ENCODE measurements at regions not wholly inside any gene's neighbourhood (a gene's known extent, or its start where the extent isn't known, plus 50 kb on each side); places are given as distances from the start of the nearest gene placed in this dataset.

DNA sequence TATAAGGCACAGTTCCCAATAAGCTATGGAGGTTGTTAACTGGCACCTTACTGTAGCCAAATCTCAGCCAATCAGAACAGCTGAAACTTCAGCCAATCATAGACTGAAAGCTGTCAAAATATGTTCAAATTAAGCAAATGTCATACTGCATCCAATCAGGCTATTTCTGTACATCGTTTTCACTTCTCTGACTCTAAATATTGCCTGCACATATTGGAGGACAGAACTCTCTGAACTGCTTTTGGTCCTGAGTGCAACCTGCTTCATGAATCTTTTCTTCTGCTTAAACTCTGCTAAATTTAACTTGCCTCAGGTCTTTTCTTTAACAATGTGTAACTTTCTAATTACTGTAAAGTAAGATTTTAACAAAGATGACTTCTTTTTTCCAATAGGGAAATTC lies 1198.9 kb upstream of the PCDH7 start:
- DNase-seq (no peak), ATAC-seq (no peak)
- H3K4me3 Mint-ChIP-seq: no peak overlapping the region
- no peaks in the 10 kb centered on the region for H3K27me3 Mint-ChIP-seq
- no peaks in the 10 kb centered on the region for H3K36me3 Mint-ChIP-seq (ENCODE audit: low read depth)
- H3K27ac Mint-ChIP-seq: no peak overlapping the region
- peaks cover 16% of the 10 kb centered on the region for H3K9me3 Mint-ChIP-seq
- no peaks in the 10 kb centered on the region for H3K4me1 Mint-ChIP-seq

DNA sequence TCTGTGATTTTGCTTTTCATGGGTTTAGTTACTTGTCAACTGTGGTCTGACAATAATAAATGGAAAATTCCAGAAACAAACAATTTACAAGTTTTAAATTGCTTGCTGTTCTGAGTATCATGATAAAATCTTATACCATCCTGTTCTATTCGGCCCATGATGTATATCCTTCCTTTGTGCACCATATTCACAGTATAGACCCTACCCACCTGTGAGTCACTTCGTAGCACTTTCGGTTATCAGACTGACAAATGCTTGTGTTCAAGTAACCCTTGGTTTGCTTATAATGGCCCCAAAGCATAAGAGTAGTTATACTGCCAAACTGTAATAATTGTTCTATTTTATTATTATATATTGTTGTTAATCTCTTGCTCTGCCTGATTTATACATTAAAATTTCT lies 1183.4 kb upstream of the PCDH7 start:
- ATAC-seq (no peak), DNase-seq (no peak)
- H3K27ac Mint-ChIP-seq: no peak overlapping the region
- H3K9me3 Mint-ChIP-seq: peaks cover 8% of the 10 kb centered on the region
- H3K36me3 Mint-ChIP-seq (ENCODE audit: low read depth): no peaks in the 10 kb centered on the region
- H3K4me1 Mint-ChIP-seq: no peaks in the 10 kb centered on the region
- H3K4me3 Mint-ChIP-seq: no peak overlapping the region
- H3K27me3 Mint-ChIP-seq: no peaks in the 10 kb centered on the region

DNA sequence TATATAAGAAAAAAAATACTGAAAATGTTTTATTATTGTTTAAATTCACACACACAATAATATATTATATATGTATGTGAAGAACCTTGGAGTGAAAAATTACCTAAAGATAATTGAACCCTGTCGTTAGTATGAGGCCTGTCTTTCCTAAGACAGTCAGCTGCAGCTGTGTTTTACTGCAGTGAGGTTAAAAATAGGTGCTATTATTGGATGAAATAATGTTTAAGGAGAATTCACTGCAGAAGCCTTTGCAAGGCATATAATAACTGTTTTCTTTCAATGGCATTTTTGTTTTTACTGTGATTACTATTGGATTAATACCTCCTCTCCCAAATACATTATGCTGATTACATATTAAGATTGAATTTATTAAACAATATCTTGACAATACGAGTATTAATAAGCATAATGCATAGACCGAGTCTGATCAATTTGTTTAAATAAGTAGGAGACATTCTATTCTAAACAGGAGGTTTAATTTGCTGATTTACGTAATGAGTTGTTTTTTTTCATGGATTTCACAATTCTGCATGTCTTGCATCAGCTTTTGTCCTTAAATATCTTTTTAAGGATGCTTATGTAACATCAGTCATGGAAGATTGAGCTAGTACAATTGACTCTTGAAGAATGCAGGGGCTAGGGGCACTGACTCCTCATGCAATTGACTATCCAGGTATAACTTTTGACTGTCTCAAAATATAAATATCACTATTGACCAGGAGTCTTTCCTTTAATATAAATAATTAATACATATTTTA lies 1181.1 kb upstream of the PCDH7 start:
- H3K4me1 Mint-ChIP-seq: no peaks in the 10 kb centered on the region
- no peaks in the 10 kb centered on the region for H3K36me3 Mint-ChIP-seq (ENCODE audit: low read depth)
- H3K27me3 Mint-ChIP-seq: no peaks in the 10 kb centered on the region
- ATAC-seq: no peak
- H3K4me3 Mint-ChIP-seq: no peak overlapping the region
- H3K27ac Mint-ChIP-seq: no peak overlapping the region
- no peak for DNase-seq
- peaks cover 3% of the 10 kb centered on the region for H3K9me3 Mint-ChIP-seq

GRCh38 chr4:29540439-29541102 lies 1179.6 kb upstream of the PCDH7 start:
- Mint-ChIP-seq H3K4me1 (no peaks in the 10 kb centered on the region), H3K27me3 (no peaks in the 10 kb centered on the region), H3K9me3 (no peaks in the 10 kb centered on the region), H3K27ac (no peak overlapping the region), H3K4me3 (no peak overlapping the region), H3K36me3 (ENCODE audit: low read depth) (no peaks in the 10 kb centered on the region)
- DNase-seq: no peak
- no peak for ATAC-seq

DNA sequence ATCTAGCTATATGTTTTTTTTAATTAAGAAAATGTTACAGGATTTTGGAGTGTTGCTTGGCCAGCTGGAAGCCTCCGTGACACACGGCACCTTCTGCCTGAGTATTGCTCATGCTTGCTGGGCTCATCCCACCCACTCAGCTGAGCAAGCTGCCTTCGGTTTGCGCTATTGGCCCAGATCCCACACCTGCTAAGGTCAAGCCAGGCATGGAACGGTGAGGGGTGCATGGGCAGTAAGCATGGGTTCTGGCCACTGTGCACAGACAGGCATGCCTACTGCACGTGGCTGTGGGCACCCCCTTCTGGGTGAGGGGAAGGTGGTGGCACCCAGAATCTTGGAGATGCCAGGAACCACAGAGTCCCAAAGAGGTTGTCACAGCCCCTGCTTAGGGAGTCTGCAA lies 1178.4 kb upstream of the PCDH7 start:
- Mint-ChIP-seq H3K9me3 (no peaks in the 10 kb centered on the region), H3K4me1 (no peaks in the 10 kb centered on the region), H3K4me3 (no peak overlapping the region), H3K27ac (no peak overlapping the region), H3K36me3 (ENCODE audit: low read depth) (no peaks in the 10 kb centered on the region), H3K27me3 (no peaks in the 10 kb centered on the region)
- no peak for DNase-seq
- no peak for ATAC-seq

DNA sequence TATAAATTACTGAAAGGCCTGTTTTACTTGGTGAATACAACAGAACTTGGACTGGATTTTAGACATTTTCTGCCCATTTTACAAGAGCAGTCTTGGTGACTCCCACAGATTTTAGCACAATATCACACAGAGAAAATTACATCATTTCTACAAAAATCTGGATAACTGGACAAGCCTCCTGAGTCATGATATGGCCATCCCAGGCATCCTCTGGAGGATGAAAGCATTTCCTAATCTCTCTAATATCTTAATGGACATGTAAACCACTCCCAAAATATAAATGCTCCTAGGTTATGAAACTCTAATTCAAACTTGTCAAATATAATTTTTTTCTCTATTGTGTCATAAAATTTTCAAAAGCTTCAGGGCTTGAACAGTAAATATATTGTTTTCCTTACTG lies 1170.8 kb upstream of the PCDH7 start:
- no peak overlapping the region for H3K27ac Mint-ChIP-seq
- H3K27me3 Mint-ChIP-seq: no peaks in the 10 kb centered on the region
- no peaks in the 10 kb centered on the region for H3K36me3 Mint-ChIP-seq (ENCODE audit: low read depth)
- H3K4me1 Mint-ChIP-seq: no peaks in the 10 kb centered on the region
- peaks cover 13% of the 10 kb centered on the region for H3K9me3 Mint-ChIP-seq
- DNase-seq: no peak
- H3K4me3 Mint-ChIP-seq: no peak overlapping the region
- ATAC-seq: no peak

- Mint-ChIP-seq H3K36me3 (ENCODE audit: low read depth) (no peaks in the 10 kb centered on the region), H3K4me1 (no peaks in the 10 kb centered on the region), H3K9me3 (peaks cover 21% of the 10 kb centered on the region), H3K27me3 (no peaks in the 10 kb centered on the region), H3K27ac (no peak overlapping the region), H3K4me3 (no peak overlapping the region)
- DNase-seq (no peak), ATAC-seq (no peak)
These were observed 1168.3 kb upstream of the PCDH7 start for GRCh38 chr4:29551821-29552220.

DNA sequence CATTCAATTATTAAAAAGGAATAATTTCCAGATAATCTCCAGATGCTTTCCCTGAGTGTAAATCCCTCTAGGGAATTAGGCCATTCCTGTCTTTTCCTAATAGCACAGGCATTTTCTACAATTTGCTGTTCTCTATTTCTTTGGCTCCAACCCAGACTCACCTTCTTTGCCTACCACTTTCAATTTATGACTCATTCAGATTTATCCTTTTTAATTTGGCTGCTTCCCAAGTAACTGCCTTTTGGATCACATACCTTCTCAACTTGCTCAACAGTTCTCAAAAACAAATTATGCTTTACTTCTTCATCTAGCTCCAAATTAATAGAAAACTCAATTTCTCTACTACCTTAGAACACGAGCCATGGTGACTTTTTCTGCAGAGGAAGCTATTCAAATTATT lies 1166.3 kb upstream of the PCDH7 start:
- no peak for ATAC-seq
- DNase-seq: no peak
- Mint-ChIP-seq H3K4me1 (no peaks in the 10 kb centered on the region), H3K27me3 (no peaks in the 10 kb centered on the region), H3K4me3 (no peak overlapping the region), H3K36me3 (ENCODE audit: low read depth) (no peaks in the 10 kb centered on the region), H3K9me3 (peaks cover 23% of the 10 kb centered on the region), H3K27ac (no peak overlapping the region)

- no peak for ATAC-seq
These were observed 1161.4 kb upstream of the PCDH7 start for GRCh38 chr4:29558789-29559188.

DNA sequence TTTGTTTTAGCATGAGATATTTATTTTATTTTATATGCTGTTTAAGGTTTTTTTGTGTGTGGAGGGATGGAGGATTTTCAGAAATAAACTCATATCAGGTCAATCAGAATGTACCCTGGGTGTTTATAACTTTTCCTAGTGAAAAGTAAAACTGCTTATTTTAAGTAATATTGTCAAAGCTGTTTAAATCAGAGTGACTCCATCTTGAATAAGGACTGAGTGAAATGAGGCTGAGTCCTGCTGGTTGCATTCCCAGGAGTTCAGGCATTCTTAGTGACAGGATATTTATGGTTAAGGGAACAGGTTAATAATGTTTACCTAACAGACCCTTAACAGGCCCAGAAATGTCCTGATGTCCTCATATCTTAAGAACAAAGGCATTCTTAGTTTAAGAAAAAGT lies 1160.9 kb upstream of the PCDH7 start:
- H3K4me1 Mint-ChIP-seq: no peaks in the 10 kb centered on the region

More at GRCh38 chr4:29558789-29559188, 1161.4 kb upstream of the PCDH7 start:
- Mint-ChIP-seq H3K4me1 (no peaks in the 10 kb centered on the region), H3K27ac (no peak overlapping the region), H3K9me3 (peaks cover 23% of the 10 kb centered on the region), H3K4me3 (no peak overlapping the region), H3K27me3 (no peaks in the 10 kb centered on the region), H3K36me3 (ENCODE audit: low read depth) (no peaks in the 10 kb centered on the region)
- no peak for DNase-seq

GRCh38 chr4:29560452-29560851 lies 1159.7 kb upstream of the PCDH7 start:
- no peaks in the 10 kb centered on the region for H3K27me3 Mint-ChIP-seq
- no peak overlapping the region for H3K27ac Mint-ChIP-seq
- H3K36me3 Mint-ChIP-seq (ENCODE audit: low read depth): no peaks in the 10 kb centered on the region
- no peaks in the 10 kb centered on the region for H3K4me1 Mint-ChIP-seq
- peaks cover 17% of the 10 kb centered on the region for H3K9me3 Mint-ChIP-seq
- DNase-seq (no peak), ATAC-seq (no peak)
- H3K4me3 Mint-ChIP-seq: no peak overlapping the region

More for the DNA sequence above, 1160.9 kb upstream of the PCDH7 start:
- H3K27ac Mint-ChIP-seq: no peak overlapping the region
- DNase-seq (no peak), ATAC-seq (no peak)
- H3K4me3 Mint-ChIP-seq: no peak overlapping the region
- no peaks in the 10 kb centered on the region for H3K36me3 Mint-ChIP-seq (ENCODE audit: low read depth)
- peaks cover 20% of the 10 kb centered on the region for H3K9me3 Mint-ChIP-seq
- no peaks in the 10 kb centered on the region for H3K27me3 Mint-ChIP-seq

GRCh38 chr4:29565256-29565655 lies 1154.9 kb upstream of the PCDH7 start:
- Mint-ChIP-seq H3K4me3 (no peak overlapping the region), H3K27ac (no peak overlapping the region), H3K4me1 (no peaks in the 10 kb centered on the region), H3K36me3 (ENCODE audit: low read depth) (no peaks in the 10 kb centered on the region), H3K27me3 (no peaks in the 10 kb centered on the region), H3K9me3 (peaks cover 12% of the 10 kb centered on the region)
- DNase-seq (no peak), ATAC-seq (no peak)

GRCh38 chr4:29566371-29566770 lies 1153.8 kb upstream of the PCDH7 start:
- ATAC-seq: no peak
- Mint-ChIP-seq H3K9me3 (peaks cover 12% of the 10 kb centered on the region), H3K36me3 (ENCODE audit: low read depth) (no peaks in the 10 kb centered on the region), H3K27ac (no peak overlapping the region), H3K4me3 (no peak overlapping the region), H3K4me1 (no peaks in the 10 kb centered on the region), H3K27me3 (no peaks in the 10 kb centered on the region)
- no peak for DNase-seq

GRCh38 chr4:29571322-29571721 lies 1148.8 kb upstream of the PCDH7 start:
- H3K36me3 Mint-ChIP-seq (ENCODE audit: low read depth): no peaks in the 10 kb centered on the region
- H3K9me3 Mint-ChIP-seq: peaks cover 13% of the 10 kb centered on the region
- H3K4me1 Mint-ChIP-seq: no peaks in the 10 kb centered on the region
- DNase-seq: no peak
- no peak for ATAC-seq
- H3K27me3 Mint-ChIP-seq: no peaks in the 10 kb centered on the region
- H3K27ac Mint-ChIP-seq: no peak overlapping the region
- no peak overlapping the region for H3K4me3 Mint-ChIP-seq

DNA sequence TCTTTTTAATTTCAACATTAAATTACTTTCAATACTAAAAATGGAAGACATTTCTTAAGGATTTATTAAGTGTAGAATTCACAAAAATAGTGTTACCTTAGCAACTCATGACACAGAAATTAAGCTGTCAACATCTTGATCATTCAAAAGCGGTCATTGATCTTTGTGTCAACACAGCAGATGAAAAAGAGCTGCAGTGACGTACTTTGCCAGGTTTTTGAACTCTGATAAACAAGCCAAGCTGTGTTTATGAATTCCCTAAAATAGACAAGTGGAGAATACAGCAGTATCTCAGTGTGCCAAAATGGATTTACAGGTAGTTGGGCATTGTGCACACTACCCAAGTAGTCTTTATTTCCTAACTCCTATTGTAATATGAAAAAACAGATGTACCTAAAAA lies 1141.8 kb upstream of the PCDH7 start:
- Mint-ChIP-seq H3K4me3 (no peak overlapping the region), H3K4me1 (no peaks in the 10 kb centered on the region), H3K9me3 (peaks cover 10% of the 10 kb centered on the region), H3K27ac (no peak overlapping the region), H3K27me3 (no peaks in the 10 kb centered on the region), H3K36me3 (ENCODE audit: low read depth) (no peaks in the 10 kb centered on the region)
- ATAC-seq: no peak
- DNase-seq: no peak

Measured in activated naive CD8-positive, alpha-beta T cell treated with anti-CD3 and anti-CD28 coated beads, Interleukin-2, amount 50 U/mL, for 24 hours (primary cell).